Gastroesophageal sphincter (tissue), 3 donors: ENCODE measurements at regions not wholly inside any gene's neighbourhood (a gene's known extent, or its start where the extent isn't known, plus 50 kb on each side); places are given as distances from the start of the nearest gene placed in this dataset.

Experiments used
- CTCF ChIP-seq, 4 experiments: fragments of 200-600 bp in 2 of 4; fragments of 450-650 bp in 2 of 4; sonication (generic) in 1 of 4; IDR thresholded peaks; one replicate each; pipeline ENCODE4 v1.5.1; 2017 to 2019; ENCODE audit warnings: antibody characterized with exemption in 4 of 4, mild to moderate bottlenecking in 2 of 4, moderate library complexity in 2 of 4
- EP300 ChIP-seq: sonication (generic); formaldehyde crosslinking; IDR thresholded peaks from one replicate; pipeline ENCODE4 v1.6.1; 2017; ENCODE audit warnings: antibody characterized with exemption, mild to moderate bottlenecking
- POLR2A ChIP-seq, 2 donors: fragments of 450-650 bp; IDR thresholded peaks; one replicate each; pipeline ENCODE4 v1.6.1; 2017; ENCODE audit warnings: antibody characterized with exemption in 2 of 2, mild to moderate bottlenecking in 2 of 2, moderate library complexity in 1 of 2

DNA sequence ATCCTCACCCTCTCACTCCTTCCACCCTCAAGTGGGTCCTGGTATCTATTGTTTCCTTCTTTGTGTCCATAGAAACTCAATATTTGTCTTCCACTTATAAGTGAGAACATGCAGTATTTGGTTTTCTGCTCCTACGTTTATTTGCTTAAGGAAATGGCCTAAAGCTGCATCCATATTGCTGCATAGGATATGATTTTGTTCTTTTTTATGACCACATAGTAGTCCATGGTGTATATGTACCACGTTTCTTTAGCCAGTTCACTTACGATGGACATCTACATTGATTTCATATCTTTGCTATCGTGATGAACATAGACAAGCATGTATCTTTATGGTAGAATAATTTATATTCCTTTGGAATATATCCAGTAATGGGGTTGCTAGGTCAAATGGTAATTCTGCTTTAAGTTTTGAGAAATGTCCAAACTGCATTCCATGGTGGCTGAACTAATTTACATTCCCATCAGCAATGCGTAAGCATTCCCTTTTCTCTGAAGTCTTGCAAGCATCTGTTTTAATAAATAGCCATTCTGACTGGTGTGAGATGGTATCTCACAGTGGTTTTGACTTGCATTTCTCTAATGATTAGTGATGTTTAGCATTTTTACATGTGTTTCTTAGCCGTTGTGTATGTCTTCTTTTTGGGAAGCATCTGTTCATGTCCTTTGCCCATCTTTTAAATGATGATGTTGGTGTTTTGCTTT lies 650.2 kb downstream of the ZNF385D start:
- TF ChIP-seq CTCF (IDR thresholded peaks at IDR 0.05) (no peak), EP300 (no peak), POLR2A (IDR thresholded peaks at IDR 0.05) (no peak)
